ENCODE measurements at regions not wholly inside any gene's neighbourhood (a gene's known extent, or its start where the extent isn't known, plus 50 kb on each side); places are given as distances from the start of the nearest gene placed in this dataset.

DNA sequence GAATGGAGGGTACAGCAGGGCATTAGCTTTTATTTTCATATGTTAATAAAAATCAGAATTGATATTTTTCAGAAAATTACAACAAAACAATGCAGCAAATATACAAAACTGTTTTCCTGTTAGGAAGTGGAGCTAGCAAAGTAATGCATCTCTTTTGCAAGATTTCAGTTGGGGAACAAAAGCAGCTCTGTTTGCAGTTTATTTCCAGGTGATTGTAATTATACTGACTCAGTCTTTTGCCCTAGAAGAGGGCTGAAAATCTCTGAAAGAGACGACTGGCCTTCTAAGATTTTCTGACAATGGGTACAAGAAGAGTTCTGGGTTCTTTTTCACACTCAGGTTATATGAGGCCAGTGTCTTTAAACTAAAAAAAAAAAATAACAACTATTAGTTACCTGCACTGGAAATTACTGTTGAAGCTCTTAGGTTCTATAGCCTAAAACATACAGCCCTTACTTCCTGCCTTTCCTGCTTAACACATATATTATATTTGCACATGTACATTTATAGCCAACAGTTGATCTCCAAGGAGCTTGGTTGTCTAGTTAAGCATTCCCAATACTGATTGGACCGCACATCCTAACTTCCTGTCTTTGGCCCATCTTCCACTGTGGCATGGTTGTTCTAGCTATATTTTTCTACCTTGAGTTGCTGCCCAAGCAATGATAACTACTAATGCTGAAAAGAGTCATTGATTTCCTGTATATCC is 199.1 kb upstream of the KRR1 start:
- H3K36me3 ChIP-seq (ENCODE audit: control insufficient read depth, insufficient read depth, low read length) = no peaks in the 10 kb centered on the region
- no peak overlapping the region for H3K9ac ChIP-seq (ENCODE audit: low read length)
- H3K4me3 ChIP-seq (ENCODE audit: low read length) = no peak overlapping the region
- H3K4me1 ChIP-seq (ENCODE audit: control insufficient read depth, insufficient read depth, low read length) = peaks cover 10% of the 10 kb centered on the region
- no peaks in the 10 kb centered on the region for H3K27me3 ChIP-seq (ENCODE audit: control insufficient read depth, insufficient read depth, low read length)
- no peak overlapping the region for H3K27ac ChIP-seq (ENCODE audit: low read depth, low read length)

- Histone ChIP-seq H3K27me3 (ENCODE audit: control insufficient read depth, insufficient read depth, low read length) (no peaks in the 10 kb centered on the region), H3K27ac (ENCODE audit: low read depth, low read length) (no peak overlapping the region), H3K4me1 (ENCODE audit: control insufficient read depth, insufficient read depth, low read length) (peaks cover 11% of the 10 kb centered on the region), H3K9ac (ENCODE audit: low read length) (no peak overlapping the region), H3K4me3 (ENCODE audit: low read length) (no peak overlapping the region), H3K36me3 (ENCODE audit: control insufficient read depth, insufficient read depth, low read length) (no peaks in the 10 kb centered on the region)
These were observed 198.1 kb upstream of the KRR1 start for GRCh38 chr12:75709503-75709902.

- Histone ChIP-seq H3K4me3 (ENCODE audit: low read length) (no peak overlapping the region), H3K27ac (ENCODE audit: low read depth, low read length) (no peak overlapping the region), H3K36me3 (ENCODE audit: control insufficient read depth, insufficient read depth, low read length) (no peaks in the 10 kb centered on the region), H3K27me3 (ENCODE audit: control insufficient read depth, insufficient read depth, low read length) (no peaks in the 10 kb centered on the region), H3K9ac (ENCODE audit: low read length) (no peak overlapping the region), H3K4me1 (ENCODE audit: control insufficient read depth, insufficient read depth, low read length) (peaks cover 11% of the 10 kb centered on the region)
These were observed 197.4 kb upstream of the KRR1 start for GRCh38 chr12:75708802-75709201.

DNA sequence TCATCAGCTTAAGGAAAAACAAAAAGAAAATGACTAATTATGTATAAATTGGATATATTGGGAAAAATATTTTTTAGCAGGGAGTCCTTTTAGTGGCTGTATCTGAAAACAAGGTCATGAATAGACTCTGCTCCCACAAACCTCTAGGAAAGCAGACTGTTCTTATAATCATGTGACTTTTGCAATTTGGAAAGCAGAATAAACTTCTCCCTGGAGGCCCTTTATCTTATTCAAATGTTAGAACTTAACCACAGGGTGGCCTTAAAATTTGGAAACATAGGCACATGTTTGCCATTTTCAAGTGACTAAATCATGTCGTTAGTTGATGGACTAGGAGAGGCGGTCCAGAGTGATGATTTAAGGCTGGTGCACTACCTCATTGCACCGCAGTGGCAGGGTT is 196.6 kb upstream of the KRR1 start:
- H3K4me3 ChIP-seq (ENCODE audit: low read length) = no peak overlapping the region
- peaks cover 11% of the 10 kb centered on the region for H3K4me1 ChIP-seq (ENCODE audit: control insufficient read depth, insufficient read depth, low read length)
- no peak overlapping the region for H3K27ac ChIP-seq (ENCODE audit: low read depth, low read length)
- H3K9ac ChIP-seq (ENCODE audit: low read length) = no peak overlapping the region
- no peaks in the 10 kb centered on the region for H3K36me3 ChIP-seq (ENCODE audit: control insufficient read depth, insufficient read depth, low read length)
- no peaks in the 10 kb centered on the region for H3K27me3 ChIP-seq (ENCODE audit: control insufficient read depth, insufficient read depth, low read length)

GRCh38 chr12:75706786-75707605 is 195.6 kb upstream of the KRR1 start:
- H3K36me3 ChIP-seq (ENCODE audit: control insufficient read depth, insufficient read depth, low read length) = no peaks in the 10 kb centered on the region
- H3K27me3 ChIP-seq (ENCODE audit: control insufficient read depth, insufficient read depth, low read length) = no peaks in the 10 kb centered on the region
- no peak overlapping the region for H3K27ac ChIP-seq (ENCODE audit: low read depth, low read length)
- no peak overlapping the region for H3K4me3 ChIP-seq (ENCODE audit: low read length)
- H3K4me1 ChIP-seq (ENCODE audit: control insufficient read depth, insufficient read depth, low read length) = peaks cover 11% of the 10 kb centered on the region
- H3K9ac ChIP-seq (ENCODE audit: low read length) = no peak overlapping the region

DNA sequence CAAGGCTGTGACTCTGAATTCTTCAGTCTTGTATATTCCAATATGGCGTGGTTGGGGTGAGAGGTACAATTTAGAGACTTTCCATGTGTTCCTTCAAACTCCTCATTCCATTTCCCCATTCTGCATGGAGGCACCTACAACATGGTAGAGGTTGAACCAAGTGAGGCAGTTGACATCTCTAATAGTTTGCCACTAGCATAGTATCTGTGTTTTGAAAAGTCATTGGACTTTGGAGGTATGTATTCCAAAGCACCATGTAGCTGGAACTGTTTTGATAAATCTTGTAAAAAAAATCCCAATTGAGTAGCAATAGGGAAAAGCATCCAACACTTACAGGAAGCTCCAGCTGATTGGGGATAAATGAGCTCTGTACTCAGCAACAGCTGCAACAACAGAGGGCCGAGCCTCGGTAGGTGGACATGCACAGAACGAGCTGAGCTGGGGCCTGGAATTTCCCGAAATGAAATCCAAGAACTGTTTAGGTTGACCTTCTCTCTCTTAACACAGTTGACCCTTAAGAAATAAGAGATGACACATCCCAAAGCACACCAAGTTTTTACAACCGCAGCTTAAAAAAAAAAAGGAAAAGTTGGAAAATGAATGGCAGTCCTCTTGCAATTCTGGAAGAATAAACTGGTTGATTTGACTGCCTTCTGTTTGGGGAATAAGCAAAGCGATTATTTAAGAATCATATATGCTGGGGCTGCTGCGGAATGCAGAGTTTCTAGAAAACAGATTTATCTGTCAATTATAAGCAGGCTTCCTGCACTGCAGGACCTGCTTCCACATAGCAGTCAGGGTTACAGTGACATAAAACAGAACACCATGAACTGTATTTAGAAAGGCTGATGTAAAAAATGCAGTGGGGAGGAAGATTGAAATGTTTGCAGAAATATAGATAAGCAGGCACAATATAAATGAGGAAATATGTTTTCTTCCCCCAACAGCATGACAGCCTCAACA is 194.6 kb upstream of the KRR1 start:
- Histone ChIP-seq H3K4me1 (ENCODE audit: control insufficient read depth, insufficient read depth, low read length) (peaks cover 11% of the 10 kb centered on the region), H3K27ac (ENCODE audit: low read depth, low read length) (peak overlapping the region; percentile 59), H3K9ac (ENCODE audit: low read length) (no peak overlapping the region), H3K36me3 (ENCODE audit: control insufficient read depth, insufficient read depth, low read length) (no peaks in the 10 kb centered on the region), H3K27me3 (ENCODE audit: control insufficient read depth, insufficient read depth, low read length) (no peaks in the 10 kb centered on the region), H3K4me3 (ENCODE audit: low read length) (no peak overlapping the region)

GRCh38 chr12:75704664-75705063 is 193.3 kb upstream of the KRR1 start:
- no peak overlapping the region for H3K9ac ChIP-seq (ENCODE audit: low read length)
- no peaks in the 10 kb centered on the region for H3K27me3 ChIP-seq (ENCODE audit: control insufficient read depth, insufficient read depth, low read length)
- no peak overlapping the region for H3K27ac ChIP-seq (ENCODE audit: low read depth, low read length)
- H3K36me3 ChIP-seq (ENCODE audit: control insufficient read depth, insufficient read depth, low read length) = no peaks in the 10 kb centered on the region
- no peak overlapping the region for H3K4me3 ChIP-seq (ENCODE audit: low read length)
- peaks cover 11% of the 10 kb centered on the region for H3K4me1 ChIP-seq (ENCODE audit: control insufficient read depth, insufficient read depth, low read length)

DNA sequence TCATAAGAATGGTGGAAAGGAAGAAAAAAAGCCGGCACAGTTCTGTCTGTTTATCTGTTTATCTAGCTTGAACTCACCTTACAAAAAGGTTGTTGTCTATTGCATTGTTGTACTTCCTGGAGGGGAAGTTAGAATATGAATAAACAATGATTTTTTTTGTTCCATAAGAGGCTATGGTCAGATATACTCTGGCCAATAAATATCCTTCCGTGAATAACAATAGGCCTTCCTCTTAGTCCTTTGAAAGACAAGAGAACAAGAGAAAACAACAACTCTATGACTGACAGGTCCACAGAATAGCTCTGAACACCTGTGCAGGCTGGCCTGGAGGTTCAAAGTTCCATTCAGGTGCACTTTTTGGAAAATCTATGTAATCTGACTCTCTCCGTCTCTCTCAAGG is 192.8 kb upstream of the KRR1 start:
- peaks cover 11% of the 10 kb centered on the region for H3K4me1 ChIP-seq (ENCODE audit: control insufficient read depth, insufficient read depth, low read length)
- H3K9ac ChIP-seq (ENCODE audit: low read length) = no peak overlapping the region
- H3K27me3 ChIP-seq (ENCODE audit: control insufficient read depth, insufficient read depth, low read length) = no peaks in the 10 kb centered on the region
- H3K27ac ChIP-seq (ENCODE audit: low read depth, low read length) = no peak overlapping the region
- H3K4me3 ChIP-seq (ENCODE audit: low read length) = no peak overlapping the region
- H3K36me3 ChIP-seq (ENCODE audit: control insufficient read depth, insufficient read depth, low read length) = no peaks in the 10 kb centered on the region

GRCh38 chr12:75703131-75703530 is 191.7 kb upstream of the KRR1 start:
- Histone ChIP-seq H3K27me3 (ENCODE audit: control insufficient read depth, insufficient read depth, low read length) (no peaks in the 10 kb centered on the region), H3K4me3 (ENCODE audit: low read length) (no peak overlapping the region), H3K9ac (ENCODE audit: low read length) (no peak overlapping the region), H3K4me1 (ENCODE audit: control insufficient read depth, insufficient read depth, low read length) (peaks cover 11% of the 10 kb centered on the region), H3K27ac (ENCODE audit: low read depth, low read length) (no peak overlapping the region), H3K36me3 (ENCODE audit: control insufficient read depth, insufficient read depth, low read length) (no peaks in the 10 kb centered on the region)

- Histone ChIP-seq H3K9ac (ENCODE audit: low read length) (no peak overlapping the region), H3K4me1 (ENCODE audit: control insufficient read depth, insufficient read depth, low read length) (peaks cover 11% of the 10 kb centered on the region), H3K27ac (ENCODE audit: low read depth, low read length) (no peak overlapping the region), H3K36me3 (ENCODE audit: control insufficient read depth, insufficient read depth, low read length) (no peaks in the 10 kb centered on the region), H3K4me3 (ENCODE audit: low read length) (no peak overlapping the region), H3K27me3 (ENCODE audit: control insufficient read depth, insufficient read depth, low read length) (no peaks in the 10 kb centered on the region)
These were observed 191.2 kb upstream of the KRR1 start for GRCh38 chr12:75702477-75703093.

DNA sequence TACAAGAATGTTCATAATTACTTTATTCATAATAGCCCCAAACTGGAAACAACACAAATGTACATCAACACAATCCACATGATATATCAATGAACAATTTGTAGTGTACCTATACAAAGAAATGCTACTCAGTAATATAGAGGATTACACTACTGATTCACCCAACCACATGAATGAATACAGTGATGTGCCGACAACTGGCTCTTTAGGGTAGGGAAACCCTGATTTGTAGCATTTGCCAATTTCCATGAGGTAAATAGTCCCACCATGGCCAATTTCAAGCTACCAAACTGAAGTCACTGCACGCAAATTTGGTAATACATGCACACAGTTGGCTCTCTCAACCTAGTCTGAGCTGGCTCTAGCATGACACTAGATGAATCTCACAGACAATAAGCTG is 190.4 kb upstream of the KRR1 start:
- Histone ChIP-seq H3K4me1 (ENCODE audit: control insufficient read depth, insufficient read depth, low read length) (peaks cover 11% of the 10 kb centered on the region), H3K4me3 (ENCODE audit: low read length) (no peak overlapping the region), H3K27ac (ENCODE audit: low read depth, low read length) (no peak overlapping the region), H3K27me3 (ENCODE audit: control insufficient read depth, insufficient read depth, low read length) (no peaks in the 10 kb centered on the region), H3K36me3 (ENCODE audit: control insufficient read depth, insufficient read depth, low read length) (no peaks in the 10 kb centered on the region), H3K9ac (ENCODE audit: low read length) (no peak overlapping the region)

All from rectal smooth muscle tissue (tissue), 1 donor.